ENCODE measurements at regions not wholly inside any gene's neighbourhood (a gene's known extent, or its start where the extent isn't known, plus 50 kb on each side); places are given as distances from the start of the nearest gene placed in this dataset.

DNA sequence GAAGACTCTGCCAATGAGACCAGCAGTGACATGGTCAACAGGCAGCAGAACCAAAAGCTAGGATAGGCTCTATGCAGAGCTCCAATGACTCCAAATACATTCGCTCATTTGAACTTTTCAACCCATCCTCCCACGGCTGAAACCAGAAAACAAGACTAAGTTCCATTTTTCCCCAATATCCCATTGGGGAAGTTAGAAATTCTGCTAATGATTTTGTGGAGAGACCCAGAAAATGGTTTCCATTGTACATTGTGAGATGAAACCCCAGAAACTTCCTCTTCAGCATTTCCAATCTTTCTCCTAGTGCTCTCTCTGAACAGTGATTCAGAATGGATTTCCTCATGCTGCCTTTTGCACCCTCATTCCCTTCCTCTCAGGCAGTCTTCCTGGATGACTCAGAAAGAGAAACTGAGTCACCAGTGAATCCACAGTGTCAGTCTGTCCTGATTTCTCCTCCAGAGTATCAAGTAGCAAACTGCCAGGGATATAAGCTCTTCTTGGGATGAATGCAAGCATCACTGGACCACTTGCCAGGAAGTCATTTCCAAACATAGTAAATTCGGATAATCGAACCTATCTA, 467.7 kb upstream of the ID2 start:
- DNase-seq (ENCODE audit: low read depth), result peak; percentile 70
- no peak overlapping the region for H3K4me3 ChIP-seq (ENCODE audit: control insufficient read depth, low read depth, low read length)
- TF ChIP-seq, protein P1, sequence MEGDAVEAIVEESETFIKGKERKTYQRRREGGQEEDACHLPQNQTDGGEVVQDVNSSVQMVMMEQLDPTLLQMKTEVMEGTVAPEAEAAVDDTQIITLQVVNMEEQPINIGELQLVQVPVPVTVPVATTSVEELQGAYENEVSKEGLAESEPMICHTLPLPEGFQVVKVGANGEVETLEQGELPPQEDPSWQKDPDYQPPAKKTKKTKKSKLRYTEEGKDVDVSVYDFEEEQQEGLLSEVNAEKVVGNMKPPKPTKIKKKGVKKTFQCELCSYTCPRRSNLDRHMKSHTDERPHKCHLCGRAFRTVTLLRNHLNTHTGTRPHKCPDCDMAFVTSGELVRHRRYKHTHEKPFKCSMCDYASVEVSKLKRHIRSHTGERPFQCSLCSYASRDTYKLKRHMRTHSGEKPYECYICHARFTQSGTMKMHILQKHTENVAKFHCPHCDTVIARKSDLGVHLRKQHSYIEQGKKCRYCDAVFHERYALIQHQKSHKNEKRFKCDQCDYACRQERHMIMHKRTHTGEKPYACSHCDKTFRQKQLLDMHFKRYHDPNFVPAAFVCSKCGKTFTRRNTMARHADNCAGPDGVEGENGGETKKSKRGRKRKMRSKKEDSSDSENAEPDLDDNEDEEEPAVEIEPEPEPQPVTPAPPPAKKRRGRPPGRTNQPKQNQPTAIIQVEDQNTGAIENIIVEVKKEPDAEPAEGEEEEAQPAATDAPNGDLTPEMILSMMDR (conservative IDR thresholded peaks at IDR 0.05; ENCODE audit: control insufficient read depth, insufficient read depth, low read depth, low read length), result no peak

DNA sequence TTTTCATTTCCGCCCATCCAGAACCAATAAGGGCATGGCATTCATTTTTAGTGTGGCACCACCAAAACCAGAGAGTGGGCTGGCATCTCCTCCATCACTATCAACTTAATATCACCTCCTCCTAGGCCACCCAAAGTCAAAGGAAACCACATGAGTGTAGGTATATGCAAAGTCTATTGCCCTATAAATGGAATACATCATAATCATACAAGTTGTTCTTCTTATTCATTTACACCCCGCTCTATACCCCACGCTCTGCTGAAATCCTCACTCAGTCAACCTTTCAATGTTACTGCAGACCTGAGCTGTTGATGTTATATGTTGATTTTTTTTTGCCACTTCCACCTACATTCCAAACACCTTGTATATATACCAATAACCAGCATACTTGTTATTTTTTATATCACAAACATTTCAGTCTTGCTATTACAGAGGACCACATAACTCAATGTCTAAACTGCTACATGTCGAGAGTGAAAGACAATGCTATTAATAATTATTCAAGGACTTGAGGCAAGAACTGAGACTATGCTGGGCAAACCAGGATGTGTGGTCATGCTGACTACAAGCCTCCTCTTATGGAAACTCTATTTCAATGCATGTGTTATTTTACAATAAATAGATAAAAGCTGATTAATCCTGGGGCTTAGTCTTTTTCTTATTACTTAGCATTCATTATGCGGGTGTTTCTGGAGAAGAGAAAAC, 466.5 kb upstream of the ID2 start:
- TF ChIP-seq, protein P1 (conservative IDR thresholded peaks at IDR 0.05; ENCODE audit: control insufficient read depth, insufficient read depth, low read depth, low read length), result no peak
- no peak for DNase-seq (ENCODE audit: low read depth)

DNA sequence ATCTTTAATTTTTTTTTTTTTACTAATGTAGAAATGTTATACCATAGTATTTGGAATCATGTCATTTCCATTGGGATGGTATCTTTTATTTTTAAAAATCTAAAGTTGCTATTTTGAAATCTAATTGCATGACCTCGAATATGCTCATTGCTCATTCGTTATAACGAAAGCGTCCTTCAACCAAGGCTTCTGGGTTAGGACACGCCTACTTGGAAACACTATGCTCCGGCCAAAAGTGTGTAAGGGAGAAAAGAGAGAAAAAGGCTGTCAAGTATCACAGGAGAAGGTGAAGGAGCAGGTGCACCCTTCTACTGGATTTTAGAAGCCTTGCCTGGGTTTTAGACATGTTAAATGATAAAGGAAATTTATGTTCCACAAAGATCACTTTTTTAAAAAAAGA, 465.9 kb upstream of the ID2 start:
- TF ChIP-seq, protein P1 (conservative IDR thresholded peaks at IDR 0.05; ENCODE audit: control insufficient read depth, insufficient read depth, low read depth, low read length), result no peak
- DNase-seq (ENCODE audit: low read depth), result peak; percentile 20
- no peak overlapping the region for H3K4me3 ChIP-seq (ENCODE audit: control insufficient read depth, low read depth, low read length)

More for the DNA sequence above, 466.5 kb upstream of the ID2 start:
- no peak overlapping the region for H3K4me3 ChIP-seq (ENCODE audit: control insufficient read depth, low read depth, low read length)

DNA sequence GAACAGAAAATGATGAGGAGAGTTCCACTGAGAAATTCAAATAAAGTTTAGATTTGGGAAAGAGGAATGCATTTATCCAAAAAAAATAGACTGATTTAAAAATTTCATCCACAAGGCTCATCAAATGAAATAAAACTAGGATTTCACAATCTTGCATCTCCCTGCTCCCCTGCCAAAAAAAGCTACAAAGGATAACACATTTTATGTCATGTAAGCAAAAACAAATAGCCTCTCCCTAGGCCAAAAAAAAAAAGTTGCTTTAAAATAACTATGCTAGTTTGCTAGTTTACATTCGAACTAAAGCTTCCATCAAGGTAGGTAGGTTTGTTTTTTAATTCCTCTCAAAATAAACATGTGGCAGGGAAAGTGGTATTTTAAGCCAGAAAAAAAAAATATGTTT, 465.5 kb upstream of the ID2 start:
- no peak overlapping the region for H3K4me3 ChIP-seq (ENCODE audit: control insufficient read depth, low read depth, low read length)
- TF ChIP-seq, protein P1 (conservative IDR thresholded peaks at IDR 0.05; ENCODE audit: control insufficient read depth, insufficient read depth, low read depth, low read length), result no peak
- DNase-seq (ENCODE audit: low read depth), result peak; percentile 48

DNA sequence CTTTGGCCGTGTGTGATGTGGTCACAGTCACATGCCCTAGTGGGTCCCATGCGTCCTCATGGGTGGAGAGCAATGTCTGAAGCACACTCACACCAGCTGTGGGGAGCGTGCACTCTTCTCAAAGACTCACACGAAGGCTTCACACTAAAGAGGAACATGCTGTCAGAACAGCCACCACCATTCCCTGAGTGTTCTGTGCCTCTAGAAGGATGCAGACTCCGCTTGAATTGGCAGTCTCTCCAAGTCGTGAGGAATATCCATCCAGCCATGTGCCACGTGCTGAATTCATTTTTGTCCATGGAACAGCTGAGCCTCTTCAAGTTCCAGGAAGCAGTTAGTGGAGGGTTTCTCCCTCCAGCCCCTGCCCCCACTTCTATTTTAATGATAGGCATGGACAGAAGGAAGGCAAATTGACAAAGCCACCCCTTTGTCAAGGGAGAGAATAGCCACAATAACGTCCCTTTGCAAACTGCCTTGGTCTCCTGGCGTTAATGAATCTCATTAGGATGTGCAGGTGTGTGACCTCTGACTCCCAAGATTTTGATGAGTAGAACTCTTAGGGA, 464.3 kb upstream of the ID2 start:
- TF ChIP-seq, protein P1 (conservative IDR thresholded peaks at IDR 0.05; ENCODE audit: control insufficient read depth, insufficient read depth, low read depth, low read length), result no peak
- no peak overlapping the region for H3K4me3 ChIP-seq (ENCODE audit: control insufficient read depth, low read depth, low read length)
- DNase-seq (ENCODE audit: low read depth), result no peak

DNA sequence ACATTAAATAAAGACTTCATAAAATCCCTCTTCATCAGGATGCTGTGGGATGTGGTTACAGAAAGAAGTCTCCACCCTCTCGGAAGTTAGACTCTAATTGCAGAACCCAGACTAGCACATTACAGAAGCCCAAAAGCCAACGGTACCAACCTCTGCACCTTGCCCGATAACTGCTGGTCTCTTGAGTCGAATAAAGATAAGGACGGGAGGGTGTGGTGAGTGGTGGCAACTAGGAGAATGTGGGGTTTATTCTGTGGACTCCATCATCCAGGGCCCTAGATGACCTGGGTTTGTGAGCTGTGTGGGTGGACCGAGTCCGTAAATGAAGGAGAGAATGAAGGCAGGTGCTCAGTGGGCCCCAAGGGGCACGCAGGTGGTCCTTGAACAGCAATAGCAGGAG, 462.8 kb upstream of the ID2 start:
- no peak overlapping the region for H3K4me3 ChIP-seq (ENCODE audit: control insufficient read depth, low read depth, low read length)
- TF ChIP-seq, protein P1 (conservative IDR thresholded peaks at IDR 0.05; ENCODE audit: control insufficient read depth, insufficient read depth, low read depth, low read length), result no peak
- DNase-seq (ENCODE audit: low read depth), result no peak

Measured in fibroblast of mammary gland (primary cell).